HCT116 (cell line): ENCODE measurements at regions not wholly inside any gene's neighbourhood (a gene's known extent, or its start where the extent isn't known, plus 50 kb on each side); places are given as distances from the start of the nearest gene placed in this dataset.

Source experiments
- ATAC-seq: fragments of 200-7000 bp; cut with Tn5 transposase; 2 replicates; pipeline ENCODE4 v1.9.1; 2020; ENCODE audit warnings: mild to moderate bottlenecking, moderate library complexity
- BruUV-seq: library from RNA; stranded (reverse); fragments of 400-500 nt; replicated peaks from 2 replicates; lab custom pipeline; 2021; lab: Mats Ljungman, UMichigan
- CTCF ChIA-PET: fragments of 300-600 bp; sonication (Branson Sonifier 250); formaldehyde crosslinking; loops from one replicate; lab custom pipeline; 2021; ENCODE audit warnings: antibody characterized with exemption; lab: Charles Lee
- POLR2A ChIA-PET: fragments of 300-600, 350-600 bp; sonication (Branson Sonifier 250); formaldehyde crosslinking; loops from one replicate; lab custom pipeline; 2021; ENCODE audit warnings: antibody characterized with exemption; lab: Charles Lee
- RAD21 ChIA-PET, 2 experiments: fragments of 300-600 bp; sonication (Branson Sonifier 250); formaldehyde crosslinking; loops; one replicate each; lab custom pipeline; 2023; ENCODE audit warnings: low total read pairs in 2 of 2; ENCODE audit not compliant: uncharacterized antibody in 2 of 2, unreplicated experiment in 2 of 2, low non-redundant PET in 1 of 2; lab: Charles Lee
- DNase-seq: peaks from one replicate; pipeline ENCODE4 v3.0.0-alpha.2; 2010; ENCODE audit warnings: low read depth, low spot score
- H2AFZ ChIP-seq: fragments of 200-600 bp; shearing (Covaris generic), sonication (generic); 2 replicates; pipeline ENCODE4 v1.6.1; 2017; ENCODE audit warnings: low read depth, mixed run types, mixed read lengths, antibody characterized with exemption, low read length; ENCODE audit not compliant: poor library complexity, severe bottlenecking
- H3K27ac ChIP-seq: 2 replicates; pipeline ENCODE4 v1.5.1; 2012; ENCODE audit warnings: low read depth, low read length
- H3K27me3 ChIP-seq: fragments of 200-600 bp; sonication (generic); 2 replicates; pipeline ENCODE4 v1.6.1; 2016; ENCODE audit warnings: mixed run types, low read length, mixed read lengths; ENCODE audit not compliant: insufficient read depth
- H3K36me3 ChIP-seq, 2 experiments: fragments of 200-500 bp in 1 of 2; fragments of 200-600 bp in 1 of 2; sonication (Bioruptor generic) in 1 of 2; sonication (generic) in 1 of 2; 2 replicates each; pipeline versions ENCODE4 v1.5.1 to v1.6.1; 2014 to 2016; ENCODE audit warnings: low read length in 2 of 2, inconsistent platforms in 1 of 2, mixed read lengths in 1 of 2, mixed run types in 1 of 2; ENCODE audit not compliant: insufficient read depth in 2 of 2, control insufficient read depth in 1 of 2
- H3K4me1 ChIP-seq, 2 experiments: fragments of 200-600 bp in 1 of 2; sonication (generic) in 1 of 2; 2 replicates each; pipeline versions ENCODE4 v1.5.1 to v1.6.1; 2012 to 2017; ENCODE audit warnings: low read length in 2 of 2, inconsistent platforms in 1 of 2, mild to moderate bottlenecking in 1 of 2, mixed read lengths in 1 of 2, mixed run types in 1 of 2, moderate library complexity in 1 of 2; ENCODE audit not compliant: insufficient read depth in 2 of 2, control insufficient read depth in 1 of 2
- H3K4me2 ChIP-seq: fragments of 200-600 bp; sonication (generic); 2 replicates; pipeline ENCODE4 v1.6.1; 2017; ENCODE audit warnings: mixed run types, low read length, mixed read lengths
- H3K4me3 ChIP-seq, 2 experiments: fragments of 200-600 bp in 1 of 2; sonication (generic) in 1 of 2; replicated peaks in 1 of 2; 2 replicates each; pipeline ENCODE4 v1.5.1; 2011 to 2016; ENCODE audit warnings: low read length in 2 of 2, control low read depth in 1 of 2, low read depth in 1 of 2, mild to moderate bottlenecking in 1 of 2, mixed read lengths in 1 of 2, mixed run types in 1 of 2
- H3K79me2 ChIP-seq: fragments of 200-600 bp; sonication (generic); 2 replicates; pipeline ENCODE4 v1.6.1; 2017; ENCODE audit warnings: mild to moderate bottlenecking, mixed run types, low read length, moderate library complexity, mixed read lengths; ENCODE audit not compliant: insufficient read depth
- H3K9ac ChIP-seq: fragments of 200-600 bp; sonication (generic); 2 replicates; pipeline ENCODE4 v1.6.1; 2016; ENCODE audit warnings: low read length, mixed read lengths
- H3K9me2 ChIP-seq: fragments of 200-600 bp; sonication (generic), shearing (Covaris generic); 2 replicates; pipeline ENCODE4 v1.6.1; 2017; ENCODE audit warnings: mixed run types, mild to moderate bottlenecking, moderate library complexity; ENCODE audit not compliant: insufficient read depth
- H3K9me3 ChIP-seq, 2 experiments: fragments of 200-500 bp in 1 of 2; fragments of 200-600 bp in 1 of 2; sonication (Bioruptor generic) in 1 of 2; sonication (generic) in 1 of 2; 2 replicates each; pipeline ENCODE4 v1.6.1; 2014 to 2017; ENCODE audit warnings: low read length in 2 of 2, mixed read lengths in 2 of 2, inconsistent platforms in 1 of 2, low read depth in 1 of 2, mild to moderate bottlenecking in 1 of 2, mixed run types in 1 of 2, moderate library complexity in 1 of 2; ENCODE audit not compliant: control insufficient read depth in 1 of 2, insufficient read depth in 1 of 2
- H4K20me1 ChIP-seq: fragments of 200-600 bp; sonication (generic), shearing (Covaris generic); 2 replicates; pipeline ENCODE4 v1.6.1; 2017; ENCODE audit warnings: mixed run types, mild to moderate bottlenecking, moderate library complexity; ENCODE audit not compliant: insufficient read depth
- ATF3 ChIP-seq: IDR thresholded peaks from 2 replicates; pipeline ENCODE4 v1.6.1; 2012
- ELF1 ChIP-seq: IDR thresholded peaks from 2 replicates; pipeline ENCODE4 v1.6.1; 2012; ENCODE audit warnings: low read depth, borderline replicate concordance
- FOSL1 ChIP-seq: IDR thresholded peaks from 2 replicates; pipeline ENCODE4 v1.6.1; 2012; ENCODE audit warnings: low read depth
- JUND ChIP-seq: IDR thresholded peaks from 2 replicates; pipeline ENCODE4 v1.6.1; 2012
- MAX ChIP-seq: IDR thresholded peaks from 2 replicates; pipeline ENCODE4 v1.6.1; 2012
- RAD21 ChIP-seq: IDR thresholded peaks from 2 replicates; pipeline ENCODE4 v1.6.1; 2012; ENCODE audit warnings: low read depth, mild to moderate bottlenecking
- REST ChIP-seq: IDR thresholded peaks from 2 replicates; pipeline ENCODE4 v1.6.1; 2012; ENCODE audit warnings: low read depth
- TCF7L2 ChIP-seq: IDR thresholded peaks from 2 replicates; pipeline ENCODE4 v1.7.0; 2011; ENCODE audit warnings: borderline replicate concordance, inconsistent platforms; ENCODE audit not compliant: insufficient read depth, insufficient read length; ENCODE audit errors: extremely low read depth
- YY1 ChIP-seq: IDR thresholded peaks from 2 replicates; pipeline ENCODE4 v1.6.1; 2011; ENCODE audit warnings: low read length, low read depth, moderate library complexity, mild to moderate bottlenecking; ENCODE audit not compliant: insufficient replicate concordance; ENCODE audit errors: extremely low read depth
- ZFX ChIP-seq: fragments of 450-650 bp; IDR thresholded peaks from 2 replicates; pipeline ENCODE4 v1.6.1; 2017
- ZNF274 ChIP-seq: fragments of 200-500 bp; sonication (Bioruptor generic); IDR thresholded peaks from 2 replicates; pipeline ENCODE4 v1.6.1; 2014; ENCODE audit warnings: mild to moderate bottlenecking, low read depth, low read length, inconsistent platforms
- intact Hi-C: fragments of 100-400 bp; cut with micrococcal nuclease; formaldehyde crosslinking; loops from 2 replicates; pipeline ENCODE4 v1.10.0; 2022
- TF ChIP-seq, protein P1 (sequence below): IDR thresholded peaks from 2 replicates; pipeline ENCODE4 v1.6.1; 2011; ENCODE audit warnings: mild to moderate bottlenecking, low read length, moderate library complexity; ENCODE audit not compliant: insufficient replicate concordance; ENCODE audit errors: extremely low read depth

DNA sequence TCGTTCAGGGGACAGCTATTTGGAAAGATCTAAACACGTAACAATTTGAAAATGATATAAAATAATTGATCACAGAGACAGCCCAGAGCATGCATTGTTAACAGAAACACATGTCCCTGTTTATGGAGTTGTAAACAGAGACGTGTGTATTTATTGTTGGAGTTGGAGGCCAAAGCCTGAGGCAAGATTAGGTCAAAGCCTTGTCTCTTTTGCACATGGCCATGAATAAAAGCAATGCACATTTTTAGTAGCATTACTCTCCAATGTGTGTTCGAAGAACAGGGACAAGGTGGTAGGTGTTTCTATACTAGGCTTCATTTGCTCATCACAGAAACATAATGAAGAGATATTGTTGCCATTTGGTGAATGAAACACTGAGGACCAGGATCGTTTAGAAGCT, 841.5 kb upstream of the FANCL start:
- H3K4me1 ChIP-seq = no peaks in the 10 kb centered on the region
- ChIA-PET POLR2A (no interaction called here), RAD21 (no interaction called here), CTCF (no interaction called here)
- no peak overlapping the region for H3K9ac ChIP-seq
- no peak for ATAC-seq
- no peak overlapping the region for H3K27ac ChIP-seq
- H3K4me2 ChIP-seq = no peak overlapping the region
- H3K9me2 ChIP-seq = no peaks in the 10 kb centered on the region
- no peaks in the 10 kb centered on the region for H3K9me3 ChIP-seq
- H3K79me2 ChIP-seq = no peaks in the 10 kb centered on the region
- intact Hi-C loops = no loop called here
- H3K27me3 ChIP-seq = no peaks in the 10 kb centered on the region
- TF ChIP-seq ZNF274 (no peak), MAX (no peak), ATF3 (no peak), YY1 (no peak), ELF1 (no peak), RAD21 (no peak), TCF7L2 (no peak), JUND (no peak), ZFX (no peak), FOSL1 (no peak), REST (no peak)
- TF ChIP-seq, protein P1, sequence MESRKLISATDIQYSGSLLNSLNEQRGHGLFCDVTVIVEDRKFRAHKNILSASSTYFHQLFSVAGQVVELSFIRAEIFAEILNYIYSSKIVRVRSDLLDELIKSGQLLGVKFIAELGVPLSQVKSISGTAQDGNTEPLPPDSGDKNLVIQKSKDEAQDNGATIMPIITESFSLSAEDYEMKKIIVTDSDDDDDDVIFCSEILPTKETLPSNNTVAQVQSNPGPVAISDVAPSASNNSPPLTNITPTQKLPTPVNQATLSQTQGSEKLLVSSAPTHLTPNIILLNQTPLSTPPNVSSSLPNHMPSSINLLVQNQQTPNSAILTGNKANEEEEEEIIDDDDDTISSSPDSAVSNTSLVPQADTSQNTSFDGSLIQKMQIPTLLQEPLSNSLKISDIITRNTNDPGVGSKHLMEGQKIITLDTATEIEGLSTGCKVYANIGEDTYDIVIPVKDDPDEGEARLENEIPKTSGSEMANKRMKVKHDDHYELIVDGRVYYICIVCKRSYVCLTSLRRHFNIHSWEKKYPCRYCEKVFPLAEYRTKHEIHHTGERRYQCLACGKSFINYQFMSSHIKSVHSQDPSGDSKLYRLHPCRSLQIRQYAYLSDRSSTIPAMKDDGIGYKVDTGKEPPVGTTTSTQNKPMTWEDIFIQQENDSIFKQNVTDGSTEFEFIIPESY = no peak
- H3K36me3 ChIP-seq = no peaks in the 10 kb centered on the region
- no TSS peak for BruUV-seq
- no peak overlapping the region for H2AFZ ChIP-seq
- no peaks in the 10 kb centered on the region; the same call in 1 of the 2 replicates for H4K20me1 ChIP-seq
- no peak for DNase-seq
- H3K4me3 ChIP-seq = no peak overlapping the region
